ENCODE measurements at regions not wholly inside any gene's neighbourhood (a gene's known extent, or its start where the extent isn't known, plus 50 kb on each side); places are given as distances from the start of the nearest gene placed in this dataset.
"Not testable (repeated sequence)": the region's sequence is repeated elsewhere in the genome, so short reads cannot be mapped to it uniquely, and the experiment has no call there.

DNA sequence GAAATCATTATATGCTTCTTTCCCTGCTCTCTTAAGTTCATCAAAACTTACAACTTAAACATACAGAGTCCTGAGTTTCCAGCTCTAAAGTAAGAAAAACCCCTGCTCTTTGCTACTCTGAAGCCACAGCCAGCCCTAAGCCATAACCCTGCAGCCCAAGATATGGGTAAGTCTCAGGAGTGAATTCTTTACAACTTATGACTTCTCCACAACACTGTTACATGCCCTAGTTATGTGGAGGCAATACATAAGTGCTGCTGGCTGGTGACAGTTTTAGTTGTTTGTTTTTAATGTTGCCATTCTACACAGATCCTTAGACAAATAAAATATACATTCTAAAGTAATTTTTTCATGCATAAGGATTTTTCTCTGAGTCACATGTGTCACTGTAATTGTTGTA is 100.2 kb downstream of the FBXO8 start:
- no peak for DNase-seq

- no peak for DNase-seq
Measured at GRCh38 chr4:174181827-174182226, 101.6 kb downstream of the FBXO8 start.

GRCh38 chr4:174177536-174177935 is 105.9 kb downstream of the FBXO8 start:
- DNase-seq, result no peak

- not testable (repeated sequence) for DNase-seq
Measured at GRCh38 chr4:174175836-174176235, 107.6 kb downstream of the FBXO8 start.

DNA sequence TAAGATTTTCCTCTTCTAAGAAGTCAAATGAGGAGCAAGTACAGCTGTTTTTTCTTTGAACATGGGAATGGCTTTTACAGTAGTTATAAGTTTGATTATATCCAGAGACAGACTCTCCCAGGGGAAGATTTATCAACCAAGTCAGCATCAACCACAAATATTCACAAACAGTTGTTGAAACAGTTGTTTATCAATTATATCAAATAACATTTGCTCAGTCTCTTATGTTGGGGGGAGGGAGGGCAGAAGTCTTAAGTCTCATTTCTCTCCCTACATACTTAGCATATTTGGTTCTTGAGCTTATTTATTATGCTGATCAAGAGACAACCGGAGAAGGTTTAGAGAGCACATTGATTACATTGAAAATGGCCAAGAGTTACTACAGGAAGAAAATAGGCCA is 110.1 kb downstream of the FBXO8 start:
- no peak for DNase-seq

GRCh38 chr4:174172274-174172673 is 111.2 kb downstream of the FBXO8 start:
- DNase-seq, result no peak

GRCh38 chr4:174170906-174171305 is 112.6 kb downstream of the FBXO8 start:
- DNase-seq, result no peak

DNA sequence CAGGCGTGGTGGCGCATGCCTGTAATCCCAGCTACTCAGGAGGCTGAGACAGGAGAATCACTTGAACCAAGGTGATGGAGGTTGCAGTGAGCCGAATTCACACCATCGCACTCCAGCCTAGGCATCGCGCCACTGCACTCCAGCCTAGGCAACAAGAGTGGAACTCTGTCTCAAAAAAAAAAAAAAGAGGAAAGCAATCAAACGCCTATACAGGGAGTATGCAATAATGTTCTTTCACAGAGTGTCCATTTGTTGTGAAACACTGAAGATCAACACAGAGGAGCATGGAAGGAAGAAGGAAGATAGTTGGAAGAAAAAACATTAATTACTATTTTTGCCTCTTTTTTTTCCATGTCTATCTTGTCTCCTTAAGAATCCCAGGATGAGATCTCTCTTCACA is 113.4 kb downstream of the FBXO8 start:
- DNase-seq, result no peak

DNA sequence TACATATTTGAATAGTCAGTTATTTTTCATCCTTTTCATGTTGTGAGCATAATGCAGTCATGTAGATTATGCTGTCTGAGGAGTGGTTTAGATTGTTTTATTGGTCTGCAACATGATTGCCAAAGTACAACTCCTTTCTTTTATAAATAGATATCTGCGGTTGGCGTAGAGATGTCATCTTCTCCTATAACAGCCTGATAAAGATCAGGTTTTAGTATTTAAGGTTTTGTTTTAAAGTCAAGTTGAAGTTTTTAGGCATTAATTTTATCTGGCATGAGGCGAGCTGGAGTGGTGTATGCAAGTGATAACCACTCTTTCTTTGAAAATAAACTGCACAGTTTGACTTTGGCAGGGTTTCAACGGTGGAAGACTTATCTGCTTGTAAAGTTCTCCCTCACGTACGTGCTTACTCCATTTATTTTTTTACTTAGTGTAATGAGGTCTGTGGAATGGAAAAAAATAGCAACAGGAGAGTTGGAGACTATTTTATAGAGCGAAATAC is 126.3 kb downstream of the FBXO8 start:
- no peak for DNase-seq

DNA sequence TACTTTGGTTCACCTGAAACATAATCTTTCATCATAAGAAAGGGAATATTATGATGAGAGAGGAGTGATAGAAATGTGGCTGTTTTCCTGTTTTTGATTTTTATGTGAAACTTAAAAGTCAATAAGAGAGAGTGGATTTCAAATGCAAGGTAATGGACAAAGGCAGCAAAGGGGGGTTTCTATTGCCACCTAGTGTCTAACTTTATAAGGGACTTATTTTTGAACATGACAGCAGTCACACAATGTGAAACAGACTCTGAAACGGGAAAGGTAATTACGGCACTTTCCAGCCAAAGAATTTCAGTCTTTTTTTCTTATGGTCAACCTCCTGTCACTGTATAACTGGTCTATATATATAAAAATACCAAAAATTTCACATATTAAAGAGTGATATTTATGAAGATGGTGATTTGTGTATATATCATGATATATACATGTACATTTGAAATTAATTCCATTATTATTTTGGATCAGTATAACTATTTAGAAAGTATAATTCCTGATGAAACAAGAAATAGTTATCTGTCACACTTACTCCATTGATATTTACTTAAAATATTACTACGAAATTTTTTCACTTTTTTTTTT is 127.1 kb downstream of the FBXO8 start:
- DNase-seq, result peak; percentile 10

- DNase-seq, result no peak
Measured at GRCh38 chr4:174154215-174154854, 129.1 kb downstream of the FBXO8 start.

DNA sequence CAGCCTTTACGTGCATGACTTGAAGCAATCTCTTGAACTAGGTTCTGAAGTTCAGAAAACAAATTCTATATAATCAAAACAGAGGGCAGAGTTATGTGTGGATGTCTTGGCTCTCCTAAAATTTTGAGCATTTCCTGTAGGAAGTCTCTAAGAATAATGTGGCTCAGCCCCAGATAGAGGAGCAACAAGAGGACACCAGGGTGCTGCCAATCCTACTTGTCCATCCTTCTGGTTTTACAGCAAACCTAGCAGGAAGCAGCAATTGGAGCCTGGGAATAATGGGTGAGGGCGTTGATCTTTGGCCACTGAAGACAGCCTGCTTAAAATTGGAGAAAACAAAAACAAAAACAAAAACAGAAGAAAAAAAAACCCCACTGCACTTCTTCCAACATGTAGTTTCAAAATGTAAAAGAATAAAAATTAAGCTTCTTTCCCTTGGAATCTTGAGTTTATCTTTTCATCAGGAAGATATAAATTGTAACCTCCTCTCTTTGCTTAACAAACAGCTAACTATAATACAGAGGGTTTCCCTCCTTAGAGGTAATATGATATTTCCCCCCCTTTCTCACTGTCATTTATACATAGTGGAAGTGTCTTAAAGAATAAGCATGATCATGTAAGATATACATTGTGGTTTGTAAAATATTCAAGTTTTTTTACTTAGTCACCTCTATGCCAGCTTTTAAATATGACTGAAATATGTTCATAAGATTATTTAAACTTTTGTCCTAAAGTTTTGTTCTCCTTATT is 130.6 kb downstream of the FBXO8 start:
- no peak for DNase-seq

DNA sequence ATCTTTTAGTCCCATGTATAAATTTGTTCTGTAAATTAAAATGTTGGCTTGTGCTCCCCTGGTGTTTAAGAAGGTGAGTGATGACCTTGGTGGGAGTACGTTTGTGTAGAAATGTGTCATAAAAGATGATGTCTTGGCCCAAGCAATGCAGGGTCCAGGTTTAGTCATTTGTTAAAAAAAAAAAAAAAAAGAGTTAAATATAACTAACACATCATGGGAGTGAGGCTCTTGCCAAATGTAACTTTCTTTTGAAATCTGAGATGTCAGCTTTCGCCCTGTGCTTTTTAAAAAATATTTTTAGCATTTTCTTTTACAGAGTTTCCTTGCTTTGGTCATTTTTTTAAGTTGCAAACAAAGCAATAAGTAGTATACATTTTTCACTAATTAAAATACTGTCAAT is 135.6 kb downstream of the FBXO8 start:
- no peak for DNase-seq

DNA sequence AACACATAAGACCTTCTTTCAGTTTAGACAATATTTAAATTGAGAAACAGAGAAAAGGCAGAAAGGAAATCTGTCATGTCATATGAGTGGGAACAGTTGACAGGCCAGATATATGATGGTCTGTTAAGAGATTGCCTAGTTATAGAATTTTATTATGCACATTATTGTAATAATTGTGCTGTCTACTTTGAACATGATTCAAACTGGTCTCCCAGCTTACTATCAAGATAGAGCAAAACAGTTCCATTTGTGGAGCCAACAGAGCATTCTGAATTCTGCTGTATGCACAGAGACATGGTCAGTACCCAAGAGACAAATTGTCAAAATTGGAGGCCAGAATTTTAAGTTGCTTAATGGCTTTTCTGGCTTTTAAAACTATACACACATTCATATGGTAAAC is 139.4 kb downstream of the FBXO8 start:
- no peak for DNase-seq

DNA sequence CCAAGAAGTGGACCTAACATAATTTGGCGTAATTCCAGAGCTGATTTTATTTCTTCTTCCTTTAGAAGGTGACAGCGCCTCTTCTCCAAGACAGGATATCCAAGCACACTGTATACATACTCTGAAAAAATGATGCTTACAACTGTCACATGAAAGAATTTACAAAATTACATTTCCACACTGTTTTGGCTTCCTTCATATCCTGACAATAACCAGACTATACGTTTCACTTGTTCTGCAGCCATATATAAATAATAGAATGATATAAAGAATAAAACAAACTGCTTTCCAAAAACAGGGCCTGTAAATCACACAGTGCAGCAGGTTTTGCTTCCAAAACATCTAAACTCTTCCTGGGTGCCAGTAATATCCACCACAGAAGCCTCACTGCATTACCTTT is 141.6 kb downstream of the FBXO8 start:
- DNase-seq, result no peak

GRCh38 chr4:174138616-174139015 is 144.9 kb downstream of the FBXO8 start:
- no peak for DNase-seq

DNA sequence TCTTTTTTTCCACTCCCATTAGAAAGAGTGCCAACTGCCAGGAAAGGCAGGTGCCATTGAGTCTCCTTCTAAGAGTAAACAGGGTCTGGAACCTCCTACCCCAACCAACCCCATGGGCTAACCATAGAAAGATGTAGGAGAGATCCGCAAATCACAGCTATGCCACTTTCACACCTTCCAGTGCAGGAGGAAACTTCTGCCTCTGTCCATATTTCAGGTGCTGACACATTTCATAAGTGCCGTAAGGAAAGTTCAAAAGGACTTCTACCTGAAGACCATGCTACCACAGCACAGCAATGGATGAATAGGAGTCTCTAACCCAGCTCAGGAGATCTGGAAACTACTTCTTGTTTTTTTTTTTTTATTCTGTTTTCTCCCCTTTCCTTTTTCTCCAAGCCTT is 145.8 kb downstream of the FBXO8 start:
- no peak for DNase-seq

GRCh38 chr4:174135936-174136406 is 147.5 kb downstream of the FBXO8 start:
- no peak for DNase-seq

GRCh38 chr4:174135530-174135929 is 147.9 kb downstream of the FBXO8 start:
- no peak for DNase-seq

GRCh38 chr4:174134361-174134760 is 149.1 kb downstream of the FBXO8 start:
- no peak for DNase-seq

GRCh38 chr4:174133551-174133950 is 149.9 kb downstream of the FBXO8 start:
- no peak for DNase-seq

- DNase-seq, result no peak
Measured at GRCh38 chr4:174131901-174132300, 151.6 kb downstream of the FBXO8 start.

GRCh38 chr4:174122705-174123104 is 160.8 kb downstream of the FBXO8 start:
- DNase-seq, result no peak
